ENCODE measurements at regions not wholly inside any gene's neighbourhood (a gene's known extent, or its start where the extent isn't known, plus 50 kb on each side); places are given as distances from the start of the nearest gene placed in this dataset.

DNA sequence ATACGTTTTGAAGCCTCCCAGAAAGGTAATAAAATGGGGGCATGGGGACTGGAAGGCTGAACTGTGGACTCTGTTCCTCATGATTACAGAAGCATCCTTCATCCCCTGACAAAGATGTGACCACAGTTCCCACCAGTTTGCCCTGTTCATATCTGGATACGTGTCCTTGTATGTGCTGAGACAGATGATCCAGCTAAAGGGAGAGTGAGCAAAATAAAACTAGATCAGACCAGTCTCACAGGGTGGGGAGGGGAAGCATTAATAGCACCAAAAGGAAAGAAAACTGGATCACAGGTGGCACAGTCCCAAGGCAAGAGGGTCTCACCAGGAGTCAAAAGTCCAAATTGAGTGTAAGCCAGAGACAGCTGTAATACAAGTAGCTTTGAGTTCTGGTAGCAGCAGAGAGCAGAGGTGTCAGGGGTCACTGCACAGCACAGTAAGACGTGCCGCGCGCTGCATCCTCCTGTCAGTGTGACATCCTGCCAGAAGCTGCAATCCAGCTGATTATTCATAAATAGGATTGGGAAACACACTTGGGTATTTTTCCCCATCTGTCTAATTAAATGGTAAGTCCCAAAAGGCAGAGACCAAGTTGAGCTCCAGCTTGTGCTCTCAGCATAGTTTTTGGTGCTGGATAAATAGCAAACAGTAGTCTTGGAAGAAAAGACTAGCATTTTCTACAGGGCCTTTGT, 560.0 kb upstream of the CFAP20DC start:
- Mint-ChIP-seq H3K9me3 (ENCODE audit: low read depth, unreplicated experiment) (peaks cover 5% of the 10 kb centered on the region), H3K36me3 (ENCODE audit: insufficient read depth, unreplicated experiment) (no peaks in the 10 kb centered on the region), H3K4me1 (ENCODE audit: low read depth, unreplicated experiment) (no peaks in the 10 kb centered on the region), H3K27me3 (ENCODE audit: unreplicated experiment) (no peaks in the 10 kb centered on the region), H3K27ac (ENCODE audit: unreplicated experiment) (no peak overlapping the region), H3K4me3 (ENCODE audit: low read depth, unreplicated experiment) (no peak overlapping the region)
- no TSS peak for BruUV-seq (replicated peaks)
- intact Hi-C loops (cut with micrococcal nuclease; ENCODE audit: unreplicated experiment) = no loop called here
- TF ChIP-seq, protein P1, sequence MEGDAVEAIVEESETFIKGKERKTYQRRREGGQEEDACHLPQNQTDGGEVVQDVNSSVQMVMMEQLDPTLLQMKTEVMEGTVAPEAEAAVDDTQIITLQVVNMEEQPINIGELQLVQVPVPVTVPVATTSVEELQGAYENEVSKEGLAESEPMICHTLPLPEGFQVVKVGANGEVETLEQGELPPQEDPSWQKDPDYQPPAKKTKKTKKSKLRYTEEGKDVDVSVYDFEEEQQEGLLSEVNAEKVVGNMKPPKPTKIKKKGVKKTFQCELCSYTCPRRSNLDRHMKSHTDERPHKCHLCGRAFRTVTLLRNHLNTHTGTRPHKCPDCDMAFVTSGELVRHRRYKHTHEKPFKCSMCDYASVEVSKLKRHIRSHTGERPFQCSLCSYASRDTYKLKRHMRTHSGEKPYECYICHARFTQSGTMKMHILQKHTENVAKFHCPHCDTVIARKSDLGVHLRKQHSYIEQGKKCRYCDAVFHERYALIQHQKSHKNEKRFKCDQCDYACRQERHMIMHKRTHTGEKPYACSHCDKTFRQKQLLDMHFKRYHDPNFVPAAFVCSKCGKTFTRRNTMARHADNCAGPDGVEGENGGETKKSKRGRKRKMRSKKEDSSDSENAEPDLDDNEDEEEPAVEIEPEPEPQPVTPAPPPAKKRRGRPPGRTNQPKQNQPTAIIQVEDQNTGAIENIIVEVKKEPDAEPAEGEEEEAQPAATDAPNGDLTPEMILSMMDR (IDR thresholded peaks at IDR 0.05; ENCODE audit: unreplicated experiment) = no peak
- CTCF ChIA-PET = no interaction called here
- no peak for DNase-seq

DNA sequence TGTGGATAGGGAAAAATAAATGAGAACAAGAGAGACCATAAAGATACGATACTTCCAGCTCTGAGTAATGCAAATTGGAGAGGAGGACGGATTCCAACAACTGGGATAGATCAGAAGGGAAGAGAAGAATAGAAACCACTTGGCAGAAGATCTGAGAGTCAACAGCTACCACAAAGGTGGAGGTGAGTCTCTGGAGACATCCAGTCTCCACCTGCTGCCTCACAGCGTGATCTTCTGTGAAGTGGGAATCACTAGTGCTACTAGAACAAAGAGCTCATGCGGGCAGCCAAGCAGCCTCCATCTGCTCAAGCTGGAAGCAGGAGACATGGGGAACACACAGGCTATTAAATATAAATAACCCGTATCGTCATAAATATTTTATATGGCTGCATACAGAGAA, 558.5 kb upstream of the CFAP20DC start:
- Mint-ChIP-seq H3K9me3 (ENCODE audit: low read depth, unreplicated experiment) (peaks cover 6% of the 10 kb centered on the region), H3K4me3 (ENCODE audit: low read depth, unreplicated experiment) (no peak overlapping the region), H3K4me1 (ENCODE audit: low read depth, unreplicated experiment) (no peaks in the 10 kb centered on the region), H3K27ac (ENCODE audit: unreplicated experiment) (no peak overlapping the region), H3K36me3 (ENCODE audit: insufficient read depth, unreplicated experiment) (no peaks in the 10 kb centered on the region), H3K27me3 (ENCODE audit: unreplicated experiment) (no peaks in the 10 kb centered on the region)
- DNase-seq = no peak
- CTCF ChIA-PET = no interaction called here
- TF ChIP-seq, protein P1 (IDR thresholded peaks at IDR 0.05; ENCODE audit: unreplicated experiment) = no peak
- BruUV-seq (replicated peaks) = no TSS peak
- intact Hi-C loops (cut with micrococcal nuclease; ENCODE audit: unreplicated experiment) = no loop called here

DNA sequence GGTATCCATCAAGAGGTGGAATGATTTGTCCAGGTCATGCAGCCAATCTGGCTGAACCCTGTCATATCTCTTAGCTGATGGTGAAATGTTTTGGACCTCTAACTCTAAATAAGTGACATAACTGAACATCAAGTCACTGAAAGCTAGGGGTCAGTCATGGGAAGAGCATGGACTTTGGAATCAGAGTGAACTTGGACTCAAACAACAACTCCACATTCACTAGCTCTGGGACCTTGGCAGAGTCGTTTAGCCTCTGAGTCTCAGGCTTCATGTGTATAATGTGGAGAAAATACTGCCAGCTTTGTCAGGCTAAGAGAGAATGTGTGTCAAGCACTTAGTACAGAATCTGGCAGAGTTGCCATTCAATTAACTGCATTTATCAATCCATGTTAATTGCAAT, 557.8 kb upstream of the CFAP20DC start:
- H3K4me3 Mint-ChIP-seq (ENCODE audit: low read depth, unreplicated experiment) = no peak overlapping the region
- CTCF ChIA-PET = no interaction called here
- no peaks in the 10 kb centered on the region for H3K27me3 Mint-ChIP-seq (ENCODE audit: unreplicated experiment)
- no peaks in the 10 kb centered on the region for H3K4me1 Mint-ChIP-seq (ENCODE audit: low read depth, unreplicated experiment)
- no TSS peak for BruUV-seq (replicated peaks)
- TF ChIP-seq, protein P1 (IDR thresholded peaks at IDR 0.05; ENCODE audit: unreplicated experiment) = no peak
- intact Hi-C loops (cut with micrococcal nuclease; ENCODE audit: unreplicated experiment) = no loop called here
- no peaks in the 10 kb centered on the region for H3K36me3 Mint-ChIP-seq (ENCODE audit: insufficient read depth, unreplicated experiment)
- no peak overlapping the region for H3K27ac Mint-ChIP-seq (ENCODE audit: unreplicated experiment)
- peaks cover 6% of the 10 kb centered on the region for H3K9me3 Mint-ChIP-seq (ENCODE audit: low read depth, unreplicated experiment)
- no peak for DNase-seq

DNA sequence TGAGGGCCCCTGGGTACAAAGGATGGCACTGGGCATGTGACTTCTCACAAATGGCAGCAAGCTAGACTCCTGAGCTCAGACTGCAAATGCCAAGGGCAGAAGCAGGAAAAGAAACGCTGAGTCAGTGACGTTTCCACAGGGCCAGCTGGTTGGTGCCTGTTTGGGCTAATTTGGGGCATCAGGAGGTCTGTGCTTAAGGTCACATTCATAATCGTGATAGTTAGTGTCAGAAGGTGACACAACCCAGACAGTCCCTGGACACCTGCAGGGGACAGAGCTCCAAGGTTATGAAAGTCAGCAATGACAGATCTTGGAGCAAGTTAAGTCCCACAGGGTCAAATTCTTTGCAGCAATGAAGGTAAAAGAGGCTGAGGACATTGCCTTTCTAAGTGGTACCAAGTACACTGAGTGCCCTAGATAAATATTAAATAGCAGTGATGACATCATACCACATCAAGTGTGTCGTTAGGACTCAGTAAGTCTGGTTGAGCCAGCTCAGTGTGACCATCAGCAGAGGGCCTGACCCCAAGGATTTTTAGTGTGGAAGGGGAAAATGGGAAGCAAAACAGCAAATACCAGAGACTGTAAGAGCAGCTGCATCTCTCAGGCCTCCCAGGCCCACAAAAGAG, 556.9 kb upstream of the CFAP20DC start:
- CTCF ChIA-PET = no interaction called here

More for the DNA sequence above, 556.9 kb upstream of the CFAP20DC start:
- Mint-ChIP-seq H3K9me3 (ENCODE audit: low read depth, unreplicated experiment) (peaks cover 6% of the 10 kb centered on the region), H3K4me1 (ENCODE audit: low read depth, unreplicated experiment) (no peaks in the 10 kb centered on the region), H3K27ac (ENCODE audit: unreplicated experiment) (no peak overlapping the region), H3K4me3 (ENCODE audit: low read depth, unreplicated experiment) (no peak overlapping the region), H3K36me3 (ENCODE audit: insufficient read depth, unreplicated experiment) (no peaks in the 10 kb centered on the region), H3K27me3 (ENCODE audit: unreplicated experiment) (no peaks in the 10 kb centered on the region)
- TF ChIP-seq, protein P1 (IDR thresholded peaks at IDR 0.05; ENCODE audit: unreplicated experiment) = no peak
- no peak for DNase-seq
- intact Hi-C loops (cut with micrococcal nuclease; ENCODE audit: unreplicated experiment) = no loop called here
- BruUV-seq (replicated peaks) = no TSS peak

Measured in Calu3 (cell line).